GM23248 (cell line): ENCODE measurements at regions not wholly inside any gene's neighbourhood (a gene's known extent, or its start where the extent isn't known, plus 50 kb on each side); places are given as distances from the start of the nearest gene placed in this dataset.

Source experiments
- EZH2 ChIP-seq: fragments of 200-600 bp; sonication (generic); IDR thresholded peaks from 2 replicates; pipeline ENCODE4 v1.6.1; 2018; ENCODE audit warnings: antibody characterized with exemption, mild to moderate bottlenecking; ENCODE audit not compliant: insufficient read depth, poor library complexity, severe bottlenecking
- EZH2phosphoT487 ChIP-seq: fragments of 200-600 bp; sonication (generic); IDR thresholded peaks from 2 replicates; pipeline ENCODE4 v1.6.1; 2018; ENCODE audit warnings: antibody characterized with exemption, moderate library complexity, mild to moderate bottlenecking, low read depth; ENCODE audit not compliant: insufficient read depth

GRCh38 chr2:15754703-15755099 lies 163.0 kb downstream of the DDX1 start:
- TF ChIP-seq EZH2, result no peak
- no peak for TF ChIP-seq EZH2phosphoT487
